HG03025 (cell line): ENCODE measurements at regions not wholly inside any gene's neighbourhood (a gene's known extent, or its start where the extent isn't known, plus 50 kb on each side); places are given as distances from the start of the nearest gene placed in this dataset.
"Not testable (repeated sequence)": the region's sequence is repeated elsewhere in the genome, so short reads cannot be mapped to it uniquely, and the experiment has no call there.

ENCODE experiments used
- ATAC-seq: cut with Tn5 transposase; IDR thresholded peaks from one replicate; pipeline ENCODE4 v1.9.1; 2021; ENCODE audit warnings: mild to moderate bottlenecking, moderate library complexity; ENCODE audit not compliant: unreplicated experiment, low FRiP score

DNA sequence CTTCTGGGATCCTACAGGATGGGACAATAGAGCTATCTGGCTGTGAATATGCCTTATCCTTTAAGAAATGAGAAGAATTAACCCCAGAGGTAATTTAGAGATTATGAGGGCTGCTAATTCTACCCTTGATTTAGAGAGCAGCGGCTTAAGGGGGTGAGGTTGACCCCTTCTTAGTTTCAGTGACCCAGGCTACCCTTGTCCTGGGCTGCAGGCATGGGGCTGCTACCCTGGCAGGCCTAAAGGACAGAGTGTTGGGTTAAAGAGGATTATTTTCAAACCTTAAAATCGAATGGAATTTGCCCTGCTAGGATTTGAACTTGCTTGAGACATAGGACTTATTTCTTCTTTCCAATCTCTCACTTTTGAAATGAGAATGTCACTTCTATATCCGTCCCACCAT, 1343.4 kb downstream of the HACE1 start:
- no peak for ATAC-seq

DNA sequence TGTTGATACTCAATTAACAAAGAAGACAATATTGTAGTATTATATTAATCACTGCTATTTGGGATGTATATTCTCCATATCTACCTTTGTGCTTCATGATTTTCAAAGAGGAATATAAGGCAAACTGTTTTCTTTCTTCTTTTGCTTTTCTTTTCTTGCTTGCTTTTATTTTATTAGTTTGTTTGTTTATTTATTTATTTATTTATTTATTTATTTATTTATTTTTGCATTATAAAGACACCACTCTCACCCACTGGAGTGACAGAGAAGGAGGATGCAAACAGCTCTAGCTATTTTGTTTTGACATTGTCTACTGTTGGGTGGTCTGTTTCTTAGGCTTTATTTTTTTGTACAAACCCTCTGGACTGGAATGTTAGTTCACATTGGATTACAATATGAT, 1352.7 kb downstream of the HACE1 start:
- ATAC-seq, result no peak

DNA sequence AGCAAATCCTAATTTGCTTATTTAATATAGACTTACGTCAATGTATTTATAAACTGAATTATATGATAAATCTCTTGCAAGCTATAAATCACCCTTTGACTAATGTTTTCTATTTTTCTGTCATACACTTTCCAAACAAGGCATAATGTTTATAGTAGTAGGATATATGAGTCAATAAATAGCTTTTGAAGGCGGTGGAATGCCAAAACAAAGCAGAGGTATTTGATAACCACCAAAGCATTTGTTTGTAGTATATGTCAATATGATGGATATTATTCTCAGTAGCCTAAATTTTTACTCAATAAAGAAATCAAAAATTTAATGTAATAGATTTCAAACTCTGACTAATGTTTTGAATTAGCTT, 1354.6 kb downstream of the HACE1 start:
- no peak for ATAC-seq

DNA sequence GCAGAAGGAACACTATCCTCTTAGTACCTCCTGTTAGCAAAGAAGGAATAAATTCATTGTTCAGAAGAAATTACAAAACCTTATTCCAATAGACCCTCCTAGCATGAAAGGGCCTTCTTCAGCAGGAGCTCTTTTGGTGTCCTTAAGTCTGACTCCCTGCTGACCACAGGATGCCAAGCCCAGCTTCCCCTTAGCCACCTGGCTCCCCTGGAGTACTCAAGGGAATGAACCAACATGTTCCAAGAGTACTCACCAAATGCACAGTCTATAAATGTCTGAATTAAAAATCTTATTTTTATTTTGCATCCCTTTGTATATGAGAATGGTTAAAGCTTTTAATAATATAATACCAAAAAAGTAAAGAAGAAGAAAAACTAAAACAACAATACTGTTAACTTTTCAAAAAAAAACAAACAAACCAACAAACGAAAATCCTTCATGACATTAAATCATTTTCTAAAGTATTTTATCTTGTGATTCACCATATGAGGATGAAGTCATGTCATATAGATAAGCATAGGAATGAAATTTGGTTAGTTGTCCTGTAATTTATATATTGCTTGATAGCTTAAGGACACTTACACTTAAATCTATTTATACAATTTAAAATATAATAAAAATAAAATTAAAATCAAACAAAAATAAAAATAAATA, 1355.1 kb downstream of the HACE1 start:
- no peak for ATAC-seq

DNA sequence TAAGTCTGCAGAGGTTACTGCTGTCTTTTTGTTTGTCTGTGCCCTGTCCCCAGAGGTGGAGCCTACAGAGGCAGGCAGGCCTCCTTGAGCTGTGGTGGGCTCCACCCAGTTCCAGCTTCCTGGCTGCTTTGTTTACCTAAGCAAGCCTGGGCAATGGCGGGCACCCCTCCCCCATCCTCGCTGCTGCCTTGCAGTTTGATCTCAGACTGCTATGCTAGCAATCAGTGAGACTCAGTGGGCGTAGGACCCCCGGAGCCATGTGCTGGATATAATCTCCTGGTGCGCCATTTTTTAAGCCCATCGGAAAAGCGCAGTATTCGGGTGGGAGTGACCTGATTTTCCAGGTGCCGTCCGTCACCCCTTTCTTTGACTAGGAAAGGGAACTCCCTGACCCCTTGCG, 1363.1 kb downstream of the HACE1 start:
- not testable (repeated sequence) for ATAC-seq

DNA sequence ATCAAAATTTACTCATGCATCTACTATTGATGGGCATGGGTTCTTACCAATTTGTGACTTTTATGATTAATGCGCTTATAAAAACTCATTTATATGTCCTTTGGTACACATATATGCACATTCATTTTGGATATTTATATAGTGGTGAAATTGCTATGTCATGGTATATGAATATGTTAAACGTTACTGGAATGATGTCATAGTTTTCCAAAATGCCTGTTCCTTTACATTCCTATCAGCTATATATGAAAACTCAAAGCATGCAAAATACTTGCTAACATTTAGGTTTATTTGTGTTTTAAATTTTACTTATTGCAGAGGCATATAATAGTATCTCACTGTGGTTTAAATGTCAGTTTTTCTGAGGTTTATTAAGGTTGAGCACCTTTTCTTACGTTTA, 1403.1 kb downstream of the HACE1 start:
- no peak for ATAC-seq

DNA sequence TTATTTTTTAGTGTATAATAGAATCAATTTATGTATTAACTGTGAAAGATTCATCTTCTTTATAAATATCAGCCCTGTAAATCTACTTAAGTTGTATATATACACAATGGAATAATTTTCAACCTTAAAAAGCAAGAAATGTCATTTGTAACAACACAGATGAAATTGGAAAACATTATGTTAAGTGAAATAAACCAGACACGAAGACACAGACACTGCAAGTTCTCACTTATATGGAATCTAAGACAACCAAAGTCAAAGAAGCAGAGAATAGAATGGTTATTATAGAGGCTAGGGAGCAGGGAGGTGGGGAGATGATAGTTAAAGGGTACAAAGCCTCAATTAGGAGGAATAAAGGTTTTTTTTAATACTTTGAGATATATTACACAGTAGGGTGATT, 1404.4 kb downstream of the HACE1 start:
- ATAC-seq, result no peak

DNA sequence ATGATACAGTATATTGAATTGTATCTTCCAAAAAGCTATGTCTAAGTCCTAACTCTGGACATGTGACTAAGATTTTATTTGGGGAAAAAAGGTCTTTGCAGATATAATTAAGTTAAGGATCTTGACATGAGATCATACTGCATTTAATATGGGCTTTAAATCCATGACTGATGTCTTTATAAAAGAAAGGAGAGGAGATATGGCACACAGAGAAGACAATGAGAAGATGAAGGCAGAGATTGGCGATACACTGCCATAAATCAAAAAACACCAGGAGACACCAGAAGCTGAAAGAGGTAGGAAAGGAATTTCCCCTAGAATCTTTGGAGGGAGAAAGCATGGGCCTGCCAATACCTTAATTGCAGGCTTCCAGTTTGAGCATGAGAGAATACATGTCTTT, 1450.2 kb downstream of the HACE1 start:
- ATAC-seq, result no peak

DNA sequence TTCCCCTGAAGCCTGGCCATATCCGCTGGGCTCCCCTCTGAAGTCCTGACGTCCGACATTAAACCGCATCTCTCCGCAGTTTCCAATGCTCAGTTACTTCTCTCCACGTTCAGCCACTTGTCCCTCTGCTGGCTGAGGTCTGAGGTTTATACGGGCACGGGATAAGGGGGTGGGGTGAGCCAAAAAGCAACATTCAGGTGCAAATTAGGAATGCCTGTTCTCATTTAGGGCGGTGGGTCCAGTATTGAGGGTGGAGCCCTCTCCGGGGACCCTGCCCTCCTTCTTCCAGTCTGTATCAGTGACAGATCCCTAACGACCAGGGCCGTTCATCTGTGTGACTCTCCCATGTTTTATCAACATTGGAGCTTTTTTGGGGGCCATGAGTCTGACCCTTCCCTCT, 1454.4 kb downstream of the HACE1 start:
- ATAC-seq, result no peak

DNA sequence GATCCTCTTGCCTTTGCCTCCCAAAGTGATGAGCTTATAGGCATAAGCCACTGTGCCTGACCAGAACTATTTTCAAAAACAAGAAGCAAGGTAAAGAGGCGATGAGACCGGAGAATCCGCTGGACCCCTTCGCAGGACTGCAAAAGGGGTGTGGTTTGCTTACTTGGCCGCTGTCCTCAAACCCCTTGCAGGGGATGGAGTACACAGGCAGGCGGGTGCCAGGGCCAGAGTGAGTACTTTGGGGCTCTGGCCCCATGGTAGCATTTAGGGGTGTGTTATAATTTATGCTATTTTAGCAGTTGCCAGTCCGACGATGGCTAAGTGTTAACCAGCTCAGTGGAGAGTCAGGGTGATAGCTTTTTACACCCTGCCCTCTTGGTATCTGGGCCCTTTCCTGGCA, 1454.9 kb downstream of the HACE1 start:
- ATAC-seq, result no peak

DNA sequence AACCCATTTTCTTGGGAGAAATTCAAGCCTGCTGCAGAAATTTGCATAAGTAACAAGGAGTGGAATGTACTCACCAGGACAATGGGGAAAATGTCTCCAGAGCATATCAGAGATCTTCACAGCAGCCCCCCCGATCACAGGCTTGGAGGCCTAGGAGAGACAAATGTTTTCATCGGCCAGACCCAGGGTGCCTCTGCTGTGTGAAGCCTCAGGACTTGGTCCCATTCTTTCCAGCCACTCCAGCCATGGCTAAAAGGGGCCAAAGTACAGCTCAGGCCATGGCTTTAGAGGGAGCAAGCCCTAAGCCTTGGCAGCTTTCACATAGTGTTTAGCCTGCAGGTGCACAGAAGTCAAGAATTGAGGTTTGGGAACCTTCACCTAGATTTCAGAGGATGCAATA, 1463.0 kb downstream of the HACE1 start:
- no peak for ATAC-seq

DNA sequence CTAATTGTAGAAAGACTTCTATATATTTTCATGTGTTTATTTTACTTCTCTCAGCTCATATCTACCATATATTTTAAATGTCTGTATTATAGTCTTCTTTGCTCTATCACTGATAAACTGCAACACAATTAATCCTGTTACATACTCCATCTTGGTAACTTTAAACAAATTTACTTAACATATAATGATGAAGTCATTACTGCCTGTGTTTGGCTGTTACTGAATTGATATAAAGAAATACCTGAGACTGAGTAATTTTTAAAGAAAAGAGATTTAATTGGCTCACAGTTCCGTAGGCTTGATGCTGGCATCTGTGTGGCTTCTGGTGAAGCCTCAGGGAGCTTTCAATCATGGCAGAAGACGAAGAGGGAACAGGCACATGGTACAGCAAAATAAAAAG, 1480.4 kb downstream of the HACE1 start:
- ATAC-seq, result no peak

DNA sequence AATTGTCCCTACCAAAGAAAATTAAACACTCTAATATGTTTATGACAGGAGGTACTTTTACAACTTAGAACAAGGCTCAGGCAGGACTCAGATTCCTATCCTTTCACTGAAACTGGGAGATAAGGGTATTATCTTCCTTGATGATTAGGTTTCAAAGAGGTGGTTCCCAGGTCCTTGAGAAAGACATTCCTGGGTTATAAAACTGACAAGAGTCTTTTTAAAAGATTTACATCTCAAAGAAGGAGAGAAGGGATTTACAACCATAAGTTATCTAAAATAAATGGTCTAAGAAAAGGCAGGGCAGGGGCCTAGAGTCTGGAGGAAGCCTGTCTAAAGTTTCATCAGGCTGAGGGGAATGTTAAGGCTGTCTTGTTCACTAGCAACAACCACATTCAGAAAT, 1492.5 kb downstream of the HACE1 start:
- no peak for ATAC-seq

DNA sequence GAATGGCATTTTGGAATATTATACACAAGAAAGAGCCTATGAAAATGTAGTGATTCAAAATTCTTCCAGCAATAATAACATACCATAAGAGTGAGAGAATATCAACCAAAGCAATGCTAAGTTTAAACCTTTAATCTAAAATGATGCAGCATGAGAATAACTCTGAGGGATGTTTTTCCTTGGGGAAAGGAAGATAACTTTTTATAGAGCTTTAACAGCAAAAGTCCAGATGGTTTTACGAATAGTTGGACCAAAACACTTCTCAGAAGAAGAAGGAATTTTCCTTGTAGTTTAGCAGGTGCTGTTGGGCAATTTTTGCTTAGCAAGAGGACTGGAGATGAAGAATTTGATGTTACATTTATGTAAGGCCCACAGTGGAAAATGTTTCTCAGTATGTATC, 1503.2 kb downstream of the HACE1 start:
- no peak for ATAC-seq

DNA sequence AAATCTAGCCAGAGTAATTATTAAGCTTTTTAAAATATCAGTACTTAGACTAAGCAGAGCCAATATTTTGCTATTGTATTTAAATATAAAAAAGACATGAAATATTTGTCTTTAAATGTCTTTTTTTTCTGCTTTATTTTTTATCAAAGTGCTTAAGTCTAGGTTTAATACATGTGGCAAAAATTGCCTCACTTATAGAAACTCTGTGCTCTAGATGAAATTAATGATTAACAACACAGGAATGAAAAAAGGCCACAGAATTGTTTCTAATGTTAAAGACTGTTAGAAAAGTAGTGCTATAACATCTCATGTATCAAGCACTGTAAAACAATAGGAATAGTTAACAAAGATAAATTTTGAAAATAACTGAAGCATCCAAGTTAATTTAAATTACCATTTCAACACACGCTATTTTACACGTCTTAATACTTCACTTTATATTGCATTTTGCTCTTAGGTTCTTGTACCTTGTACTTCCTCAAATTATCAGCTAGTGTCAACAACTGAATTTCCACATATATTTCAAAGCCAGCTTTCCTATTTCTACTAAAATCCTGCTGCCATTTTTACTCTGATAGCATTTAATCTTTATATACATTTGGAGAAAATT, 1515.1 kb downstream of the HACE1 start:
- ATAC-seq, result no peak

DNA sequence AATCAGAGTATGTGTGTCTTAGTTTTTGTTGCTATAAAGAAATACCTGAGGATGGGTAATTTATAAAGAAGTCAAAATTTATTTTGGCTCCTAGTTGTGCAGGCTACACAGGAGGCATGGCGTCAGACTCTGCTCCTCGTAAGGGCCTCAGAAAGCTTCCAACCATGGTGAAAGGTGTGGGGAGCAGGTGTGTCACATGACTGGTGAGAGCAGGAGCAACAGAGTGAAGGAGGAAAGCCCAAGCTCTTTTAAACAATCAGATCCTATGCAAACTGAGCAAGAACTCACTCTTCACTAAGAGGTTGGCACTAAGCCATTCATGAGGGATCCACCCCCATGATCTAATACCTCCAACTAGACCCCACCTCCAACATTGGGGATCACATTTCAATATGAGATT, 1524.3 kb downstream of the HACE1 start:
- ATAC-seq, result no peak

DNA sequence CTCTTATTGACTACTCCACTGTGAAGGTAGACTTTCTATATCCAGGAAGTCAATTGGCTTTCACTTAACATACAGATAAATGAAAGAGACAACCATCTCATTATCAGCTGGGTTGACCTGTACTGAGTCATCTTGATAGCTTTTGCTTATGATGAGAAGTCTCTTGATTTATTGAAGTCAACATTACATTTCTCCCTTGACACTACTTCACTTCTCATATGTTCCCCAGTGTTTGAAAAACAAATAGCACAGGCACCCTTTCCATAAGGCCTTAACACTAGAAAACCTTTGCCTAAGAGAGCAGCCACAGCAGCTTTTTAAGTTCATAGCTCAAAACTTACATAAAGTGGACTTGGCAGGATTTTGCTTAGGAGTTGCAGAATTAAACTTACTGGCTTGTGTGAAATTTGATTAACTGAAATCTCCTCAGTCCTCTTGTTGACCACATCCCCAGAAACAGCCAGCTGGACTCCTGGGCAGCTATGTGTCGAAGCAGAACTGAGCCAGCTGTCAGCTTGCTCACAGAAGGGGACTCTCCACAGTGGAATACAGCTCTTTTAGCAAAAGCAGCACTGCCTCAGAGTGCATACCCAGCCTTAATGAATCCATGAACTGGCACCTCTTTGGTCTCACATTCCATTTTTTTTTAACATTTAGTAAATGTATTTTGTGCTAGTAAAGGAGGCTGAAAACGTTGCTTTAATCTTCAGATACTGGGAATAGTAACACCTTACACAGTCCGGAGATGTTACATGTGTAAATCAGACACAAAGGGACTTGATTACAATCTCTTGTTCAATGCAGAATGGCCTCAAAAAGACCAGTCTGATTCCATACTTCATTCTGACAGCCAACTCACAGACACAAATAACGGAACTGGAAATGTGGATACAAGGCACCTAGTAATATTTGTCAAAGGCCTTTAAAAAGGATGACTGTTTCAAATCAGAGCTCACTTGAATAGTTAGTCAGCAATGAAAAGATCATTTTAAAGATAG, 1532.7 kb downstream of the HACE1 start:
- ATAC-seq, result no peak

DNA sequence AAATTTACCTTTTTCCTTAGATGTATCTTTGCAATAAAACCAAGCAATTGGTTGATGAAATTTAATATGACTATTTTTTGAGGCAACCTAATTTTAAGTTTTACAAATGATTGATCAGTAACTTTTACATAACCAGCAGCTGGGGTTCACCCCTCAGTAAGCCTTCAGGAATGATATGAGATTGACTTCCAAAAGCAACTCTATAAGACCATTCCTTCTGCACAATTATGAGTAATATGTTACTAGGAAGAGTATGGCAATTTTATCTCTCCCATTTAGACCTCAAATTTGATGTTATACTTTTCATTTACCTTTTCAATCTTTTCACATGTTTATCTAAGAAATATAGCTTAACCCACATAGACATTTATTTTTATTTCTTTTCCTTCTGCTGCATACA, 1546.3 kb downstream of the HACE1 start:
- no peak for ATAC-seq

DNA sequence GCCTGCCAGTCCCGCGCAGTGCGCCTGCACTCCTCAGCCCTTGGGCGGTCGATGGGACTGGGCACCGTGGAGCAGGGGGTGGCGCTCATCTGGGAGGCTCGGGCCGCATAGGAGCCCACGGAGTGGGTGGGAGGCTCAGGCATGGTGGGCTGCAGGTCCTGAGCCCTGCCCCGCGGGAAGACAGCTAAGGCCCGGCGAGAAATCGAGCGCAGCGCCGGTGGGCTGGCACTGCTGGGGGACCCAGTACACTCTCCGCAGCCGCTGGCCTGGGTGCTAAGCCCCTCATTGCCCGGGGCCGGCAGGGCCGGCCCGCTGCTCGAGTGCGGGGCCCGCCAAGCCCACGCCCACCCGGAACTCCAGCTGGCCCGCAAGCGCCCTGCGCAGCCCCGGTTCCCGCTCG, 1565.3 kb downstream of the HACE1 start:
- not testable (repeated sequence) for ATAC-seq

DNA sequence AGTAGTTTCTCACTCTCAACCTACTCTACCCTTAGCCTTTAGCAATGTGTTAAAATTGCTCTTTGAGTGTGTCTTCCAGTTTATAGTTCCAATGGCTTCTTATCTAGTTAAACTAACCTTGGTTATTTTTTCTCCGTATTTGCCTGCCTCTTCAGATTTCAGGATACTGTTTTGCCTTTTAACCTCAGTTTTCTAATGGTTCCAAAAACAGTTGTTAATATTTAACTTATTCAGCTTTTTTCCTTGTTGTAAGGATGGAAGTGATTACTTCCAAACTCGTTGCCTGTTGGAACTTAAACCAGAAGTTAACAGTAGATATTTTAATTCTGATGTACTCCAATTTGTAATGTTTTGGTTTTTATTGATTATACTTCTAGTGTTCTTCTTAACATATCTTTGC, 1574.9 kb downstream of the HACE1 start:
- no peak for ATAC-seq

DNA sequence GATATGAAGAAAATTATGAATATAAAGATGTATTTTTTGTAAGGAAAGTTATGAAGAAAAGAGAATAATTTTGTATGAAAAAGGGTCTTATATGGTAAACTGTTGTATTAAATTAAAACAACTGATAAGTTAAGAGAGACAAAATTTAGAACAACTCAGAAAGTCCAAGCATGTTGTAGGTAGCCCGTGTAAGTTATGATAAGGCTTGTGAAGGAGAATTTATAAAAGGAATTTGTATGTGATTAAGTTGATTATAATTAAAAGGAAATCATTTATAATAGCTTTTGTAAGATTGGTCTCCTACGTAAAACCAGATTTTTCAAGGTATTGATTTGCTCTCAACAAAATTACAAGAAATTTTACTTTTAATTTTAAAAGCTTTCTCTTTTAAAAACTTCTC, 1579.3 kb downstream of the HACE1 start:
- ATAC-seq, result no peak

DNA sequence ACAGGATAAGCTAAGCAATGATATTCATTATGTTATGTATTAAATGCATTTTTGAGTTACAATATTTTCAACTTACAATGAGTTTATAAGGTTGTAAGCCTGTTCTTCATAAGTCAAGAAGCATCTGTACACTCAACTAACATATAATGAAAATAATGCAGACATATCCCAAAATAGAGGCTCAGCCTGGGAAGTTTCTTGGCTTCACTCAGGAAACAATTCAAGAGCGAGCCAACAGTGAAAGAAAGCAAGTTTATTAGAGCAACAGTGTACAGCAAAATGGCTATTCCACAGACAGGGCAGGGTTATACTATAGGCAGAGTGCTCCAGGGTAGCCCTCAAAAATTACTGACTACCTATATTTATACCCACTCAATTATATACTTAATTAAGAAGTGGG, 1581.8 kb downstream of the HACE1 start:
- ATAC-seq, result no peak
